ENCODE measurements at regions not wholly inside any gene's neighbourhood (a gene's known extent, or its start where the extent isn't known, plus 50 kb on each side); places are given as distances from the start of the nearest gene placed in this dataset.
"Not testable (repeated sequence)": the region's sequence is repeated elsewhere in the genome, so short reads cannot be mapped to it uniquely, and the experiment has no call there.

GRCh38 chr1:236343246-236343870 lies 50.7 kb upstream of the EDARADD start:
- Mint-ChIP-seq H3K4me3 (no peak overlapping the region), H3K9me3 (no peaks in the 10 kb centered on the region), H3K27ac (peak overlapping the region in 1 of 2 donors; percentile 22), H3K4me1 (ENCODE audit: low read depth in 2 of 2) (no peaks in the 10 kb centered on the region), H3K36me3 (ENCODE audit: insufficient read depth) (no peaks in the 10 kb centered on the region), H3K27me3 (peaks cover 0 to 16% of the 10 kb centered on the region in 2 donors)
- no peak for ATAC-seq (replicated peaks)
- no peak for DNase-seq

GRCh38 chr1:236342403-236343245 lies 51.5 kb upstream of the EDARADD start:
- peak overlapping the region in 1 of 2 donors; percentile 22 for H3K27ac Mint-ChIP-seq
- no peaks in the 10 kb centered on the region for H3K9me3 Mint-ChIP-seq
- DNase-seq (no peak), ATAC-seq (replicated peaks) (no peak)
- H3K4me3 Mint-ChIP-seq, result no peak overlapping the region
- H3K27me3 Mint-ChIP-seq, result peaks cover 0 to 14% of the 10 kb centered on the region in 2 donors
- H3K36me3 Mint-ChIP-seq (ENCODE audit: insufficient read depth), result no peaks in the 10 kb centered on the region
- no peaks in the 10 kb centered on the region for H3K4me1 Mint-ChIP-seq (ENCODE audit: low read depth in 2 of 2)

DNA sequence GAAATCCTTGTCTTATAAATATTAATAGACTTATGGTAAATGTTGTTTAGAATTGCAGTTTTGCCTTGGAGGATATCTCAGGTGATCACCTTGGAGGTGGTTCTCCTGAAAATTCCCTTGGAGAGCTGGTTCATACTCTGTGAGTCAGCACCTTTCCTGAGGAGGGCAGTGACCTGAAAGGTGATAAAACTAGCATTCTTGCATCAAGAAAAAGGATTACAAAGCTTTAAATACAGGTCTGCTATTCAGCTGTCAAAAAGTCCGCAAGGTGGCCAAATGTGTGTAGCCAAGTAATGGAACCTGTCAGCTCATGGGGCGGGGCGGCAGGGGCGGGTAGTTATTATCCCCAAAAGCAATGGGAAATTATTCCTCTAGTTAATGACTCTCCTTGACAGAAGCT lies 52.8 kb upstream of the EDARADD start:
- Mint-ChIP-seq H3K9me3 (no peaks in the 10 kb centered on the region), H3K4me3 (no peak overlapping the region), H3K36me3 (ENCODE audit: insufficient read depth) (no peaks in the 10 kb centered on the region), H3K27me3 (peaks cover 0 to 7% of the 10 kb centered on the region in 2 donors), H3K27ac (no peak overlapping the region), H3K4me1 (ENCODE audit: low read depth in 2 of 2) (no peaks in the 10 kb centered on the region)
- ATAC-seq (replicated peaks) (no peak), DNase-seq (no peak)

DNA sequence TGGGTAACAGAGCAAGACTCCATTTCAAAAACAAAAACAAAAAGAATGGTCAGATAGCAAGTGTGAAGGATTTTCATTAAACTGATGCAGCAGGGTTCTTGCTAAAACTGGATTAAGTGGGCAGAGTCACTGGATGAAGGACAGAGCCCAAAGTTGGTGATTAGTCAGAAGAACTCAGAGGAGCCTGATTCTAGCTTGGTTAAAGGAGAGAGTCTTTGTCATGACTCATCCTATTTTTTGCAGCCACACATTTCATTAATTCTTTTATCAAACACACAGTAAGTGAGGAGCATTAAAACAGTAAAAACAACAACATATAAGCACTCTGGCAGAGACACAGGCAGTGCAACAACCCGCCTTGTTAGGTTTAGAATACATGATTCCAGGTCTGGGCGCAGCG lies 56.0 kb upstream of the EDARADD start:
- peaks cover 0 to 7% of the 10 kb centered on the region in 2 donors for H3K27me3 Mint-ChIP-seq
- ATAC-seq (replicated peaks), result no peak
- H3K36me3 Mint-ChIP-seq (ENCODE audit: insufficient read depth), result no peaks in the 10 kb centered on the region
- H3K27ac Mint-ChIP-seq, result no peak overlapping the region
- H3K4me3 Mint-ChIP-seq, result no peak overlapping the region
- no peak for DNase-seq
- H3K9me3 Mint-ChIP-seq, result no peaks in the 10 kb centered on the region
- no peaks in the 10 kb centered on the region for H3K4me1 Mint-ChIP-seq (ENCODE audit: low read depth in 2 of 2)

DNA sequence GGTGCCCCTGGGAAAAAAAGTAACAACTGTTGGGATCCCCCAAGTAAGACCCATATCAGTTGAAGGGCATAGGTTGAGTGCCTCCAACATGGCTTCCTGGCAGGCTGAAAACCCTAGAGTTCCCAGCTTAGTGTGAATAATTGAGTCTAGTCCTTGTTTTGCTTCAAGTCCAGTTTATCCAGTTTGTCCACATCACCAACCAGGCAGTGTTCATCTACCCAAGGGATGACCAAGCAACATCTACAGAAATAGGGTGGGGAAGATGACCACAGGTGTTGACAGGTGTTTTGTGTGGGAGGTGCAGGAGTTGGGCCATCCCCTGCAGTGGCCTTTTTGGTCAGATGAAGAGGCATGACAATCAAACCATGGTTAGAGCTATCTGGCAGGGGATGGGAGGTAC lies 54.3 kb upstream of the ERO1B start:
- H3K9me3 Mint-ChIP-seq, result no peaks in the 10 kb centered on the region
- DNase-seq, result no peak
- peaks cover 0 to 7% of the 10 kb centered on the region in 2 donors for H3K27me3 Mint-ChIP-seq
- no peak overlapping the region for H3K4me3 Mint-ChIP-seq
- no peak for ATAC-seq (replicated peaks)
- no peaks in the 10 kb centered on the region for H3K4me1 Mint-ChIP-seq (ENCODE audit: low read depth in 2 of 2)
- H3K36me3 Mint-ChIP-seq (ENCODE audit: insufficient read depth), result no peaks in the 10 kb centered on the region
- H3K27ac Mint-ChIP-seq, result no peak overlapping the region

- not testable (repeated sequence) for H3K4me3 Mint-ChIP-seq; DNase-seq; H3K27me3 Mint-ChIP-seq; H3K27ac Mint-ChIP-seq; H3K4me1 Mint-ChIP-seq (ENCODE audit: low read depth in 2 of 2); ATAC-seq (replicated peaks); H3K9me3 Mint-ChIP-seq; H3K36me3 Mint-ChIP-seq (ENCODE audit: insufficient read depth)
Measured at GRCh38 chr1:236335633-236336032, 53.9 kb upstream of the ERO1B start.

DNA sequence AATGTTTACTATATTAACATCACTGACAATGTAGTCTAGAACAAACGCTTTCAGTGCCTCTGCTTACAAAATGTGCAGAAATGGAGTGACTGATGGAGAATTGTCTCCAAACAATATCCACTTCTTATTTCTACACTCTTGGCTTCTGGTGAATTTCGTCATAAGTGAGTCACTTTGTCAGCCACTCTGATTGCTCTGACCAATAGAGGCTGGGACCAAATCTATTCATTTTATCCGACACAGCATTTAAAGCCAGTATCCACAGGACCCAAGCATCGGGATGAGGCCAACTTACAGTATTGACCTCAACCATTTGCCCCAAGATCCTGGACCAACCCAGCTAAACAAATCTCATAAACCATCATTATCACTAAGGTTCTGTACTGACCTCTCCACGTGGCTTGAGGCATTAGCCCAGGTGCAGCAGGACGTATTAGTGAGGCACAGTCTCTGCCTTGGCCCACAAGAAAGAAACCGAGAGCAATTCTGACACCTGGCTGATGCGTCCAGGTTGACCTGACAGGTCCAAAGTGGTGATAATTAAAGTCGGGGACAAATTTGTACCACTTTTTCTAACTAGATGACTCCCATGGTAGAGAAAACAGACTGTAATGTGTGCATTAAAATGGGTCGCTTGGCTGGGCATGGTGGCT lies 53.3 kb upstream of the ERO1B start:
- ATAC-seq (replicated peaks), result no peak
- Mint-ChIP-seq H3K4me1 (ENCODE audit: low read depth in 2 of 2) (no peaks in the 10 kb centered on the region), H3K9me3 (no peaks in the 10 kb centered on the region), H3K36me3 (ENCODE audit: insufficient read depth) (no peaks in the 10 kb centered on the region), H3K27ac (no peak overlapping the region), H3K4me3 (no peak overlapping the region), H3K27me3 (peaks cover 0 to 7% of the 10 kb centered on the region in 2 donors)
- no peak for DNase-seq

DNA sequence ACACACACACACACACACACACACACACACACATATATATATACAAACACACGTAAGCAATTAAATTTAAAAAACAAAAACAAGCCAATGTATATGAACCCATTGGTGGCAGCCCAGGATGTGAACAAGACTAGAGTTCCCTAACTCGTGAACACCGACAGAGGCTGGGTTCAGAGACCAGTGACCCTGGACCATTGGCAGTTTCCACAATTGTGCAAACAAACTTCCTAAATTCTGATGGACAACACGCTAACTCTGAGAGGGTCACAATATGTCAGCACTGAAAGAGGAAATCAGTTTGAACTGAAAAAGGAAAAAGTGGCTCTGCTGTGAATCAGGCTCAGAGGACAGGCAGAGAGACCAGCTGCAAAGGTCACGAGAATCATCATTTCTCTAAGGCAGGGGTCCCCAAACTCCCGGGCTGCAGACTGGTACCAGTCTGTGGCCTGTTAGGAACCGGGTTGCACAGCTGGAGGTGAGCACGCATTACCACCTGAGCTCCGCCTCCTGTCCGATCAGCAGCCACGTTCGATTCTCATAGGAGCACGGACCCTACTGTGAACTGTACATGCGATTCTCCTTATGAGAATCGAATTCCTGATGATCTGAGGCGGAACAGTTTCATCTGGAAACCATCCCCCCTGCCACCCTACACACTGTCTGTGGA lies 50.5 kb upstream of the ERO1B start:
- H3K9me3 Mint-ChIP-seq, result no peaks in the 10 kb centered on the region
- H3K4me3 Mint-ChIP-seq, result no peak overlapping the region
- H3K36me3 Mint-ChIP-seq (ENCODE audit: insufficient read depth), result no peaks in the 10 kb centered on the region
- ATAC-seq (replicated peaks), result no peak
- DNase-seq, result no peak
- H3K27ac Mint-ChIP-seq, result no peak overlapping the region
- no peaks in the 10 kb centered on the region for H3K4me1 Mint-ChIP-seq (ENCODE audit: low read depth in 2 of 2)
- no peaks in the 10 kb centered on the region for H3K27me3 Mint-ChIP-seq
